ENCODE measurements at regions not wholly inside any gene's neighbourhood (a gene's known extent, or its start where the extent isn't known, plus 50 kb on each side); places are given as distances from the start of the nearest gene placed in this dataset.

DNA sequence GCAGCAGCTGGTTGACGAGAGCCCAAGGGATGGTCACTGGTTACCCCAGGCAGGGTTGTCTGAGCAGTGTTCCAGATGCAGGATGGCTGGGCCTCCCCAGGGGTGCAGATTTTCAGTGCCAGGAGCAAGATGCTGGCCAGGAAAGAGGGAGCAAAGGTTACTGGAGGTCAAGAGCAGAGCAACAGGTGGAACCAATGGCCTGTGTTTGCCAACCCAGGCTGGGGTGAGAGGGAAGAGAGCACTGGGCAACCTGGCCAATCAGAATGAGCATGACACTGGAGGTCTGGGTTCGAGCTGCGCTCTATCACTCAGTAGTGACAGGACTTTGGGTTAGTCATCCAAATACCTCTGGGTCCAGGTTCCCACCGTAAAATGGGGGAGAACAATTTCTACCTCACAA, 90.6 kb upstream of the TLE3 start:
- H3K36me3 ChIP-seq (ENCODE audit: control insufficient read depth, low read length) = no peaks in the 10 kb centered on the region

DNA sequence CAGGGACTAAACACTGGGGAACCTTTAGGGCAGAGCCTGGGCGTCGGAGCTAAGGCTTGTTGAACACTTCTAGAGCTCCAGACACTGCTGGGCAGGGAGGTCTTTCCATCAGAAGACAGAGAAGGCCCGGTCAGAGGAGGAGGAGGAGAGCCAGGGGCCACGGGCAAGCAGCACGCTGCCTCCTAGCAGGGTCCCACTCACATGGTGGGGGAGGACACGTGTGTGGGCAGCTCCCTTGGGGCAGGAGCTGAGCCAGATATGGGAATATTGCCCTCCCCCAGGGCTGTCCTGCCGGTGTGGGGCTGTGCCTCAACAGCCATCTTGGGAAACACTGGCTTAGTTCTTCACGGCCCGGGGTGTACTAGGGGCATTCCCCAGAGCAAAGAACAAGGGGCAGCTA, 89.6 kb upstream of the TLE3 start:
- Histone ChIP-seq H3K79me2 (ENCODE audit: control insufficient read depth, low read length) (no peaks in the 10 kb centered on the region), H3F3A (ENCODE audit: control insufficient read depth, insufficient read depth) (no peaks in the 10 kb centered on the region), H3K4me3 (ENCODE audit: low read length) (no peak overlapping the region), H3K9me3 (ENCODE audit: control insufficient read depth, insufficient read depth, low read length) (no peaks in the 10 kb centered on the region), H3K9me2 (replicated peaks; ENCODE audit: control insufficient read depth, low read length) (no peaks in the 10 kb centered on the region), H3K4me1 (ENCODE audit: control insufficient read depth, low read length) (peaks cover 3% of the 10 kb centered on the region; the same call in 1 of the 2 replicates), H3K36me3 (ENCODE audit: control insufficient read depth, low read length) (no peaks in the 10 kb centered on the region), H3K27ac (ENCODE audit: low read depth, low read length) (no peak overlapping the region), H4K20me1 (ENCODE audit: control insufficient read depth, insufficient read depth, low read depth, low read length) (no peaks in the 10 kb centered on the region), H3K4me2 (ENCODE audit: low read length) (no peak overlapping the region), H3K27me3 (ENCODE audit: control insufficient read depth, low read length) (no peaks in the 10 kb centered on the region; the same call in 1 of the 2 replicates)
- TF ChIP-seq, protein P1, sequence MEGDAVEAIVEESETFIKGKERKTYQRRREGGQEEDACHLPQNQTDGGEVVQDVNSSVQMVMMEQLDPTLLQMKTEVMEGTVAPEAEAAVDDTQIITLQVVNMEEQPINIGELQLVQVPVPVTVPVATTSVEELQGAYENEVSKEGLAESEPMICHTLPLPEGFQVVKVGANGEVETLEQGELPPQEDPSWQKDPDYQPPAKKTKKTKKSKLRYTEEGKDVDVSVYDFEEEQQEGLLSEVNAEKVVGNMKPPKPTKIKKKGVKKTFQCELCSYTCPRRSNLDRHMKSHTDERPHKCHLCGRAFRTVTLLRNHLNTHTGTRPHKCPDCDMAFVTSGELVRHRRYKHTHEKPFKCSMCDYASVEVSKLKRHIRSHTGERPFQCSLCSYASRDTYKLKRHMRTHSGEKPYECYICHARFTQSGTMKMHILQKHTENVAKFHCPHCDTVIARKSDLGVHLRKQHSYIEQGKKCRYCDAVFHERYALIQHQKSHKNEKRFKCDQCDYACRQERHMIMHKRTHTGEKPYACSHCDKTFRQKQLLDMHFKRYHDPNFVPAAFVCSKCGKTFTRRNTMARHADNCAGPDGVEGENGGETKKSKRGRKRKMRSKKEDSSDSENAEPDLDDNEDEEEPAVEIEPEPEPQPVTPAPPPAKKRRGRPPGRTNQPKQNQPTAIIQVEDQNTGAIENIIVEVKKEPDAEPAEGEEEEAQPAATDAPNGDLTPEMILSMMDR (IDR thresholded peaks at IDR 0.05; ENCODE audit: low read depth, low read length, poor library complexity, severe bottlenecking) = no peak
- TF ChIP-seq EZH2phosphoT487 (IDR thresholded peaks at IDR 0.05; ENCODE audit: borderline replicate concordance, low read length) = no peak

More for the DNA sequence above, 90.6 kb upstream of the TLE3 start:
- H3K4me3 ChIP-seq (ENCODE audit: low read length) = no peak overlapping the region
- H3K27ac ChIP-seq (ENCODE audit: low read depth, low read length) = no peak overlapping the region
- H4K20me1 ChIP-seq (ENCODE audit: control insufficient read depth, insufficient read depth, low read depth, low read length) = no peaks in the 10 kb centered on the region
- H3K4me2 ChIP-seq (ENCODE audit: low read length) = no peak overlapping the region
- H3K79me2 ChIP-seq (ENCODE audit: control insufficient read depth, low read length) = no peaks in the 10 kb centered on the region
- H3K9me2 ChIP-seq (replicated peaks; ENCODE audit: control insufficient read depth, low read length) = no peaks in the 10 kb centered on the region
- peaks cover 1% of the 10 kb centered on the region; the same call in 1 of the 2 replicates for H3K4me1 ChIP-seq (ENCODE audit: control insufficient read depth, low read length)
- H3K9me3 ChIP-seq (ENCODE audit: control insufficient read depth, insufficient read depth, low read length) = no peaks in the 10 kb centered on the region
- TF ChIP-seq, protein P1 (IDR thresholded peaks at IDR 0.05; ENCODE audit: low read depth, low read length, poor library complexity, severe bottlenecking) = no peak
- no peak for TF ChIP-seq EZH2phosphoT487 (IDR thresholded peaks at IDR 0.05; ENCODE audit: borderline replicate concordance, low read length)
- peaks cover 9% of the 10 kb centered on the region; the same call in 1 of the 2 replicates for H3K27me3 ChIP-seq (ENCODE audit: control insufficient read depth, low read length)
- H3F3A ChIP-seq (ENCODE audit: control insufficient read depth, insufficient read depth) = no peaks in the 10 kb centered on the region

DNA sequence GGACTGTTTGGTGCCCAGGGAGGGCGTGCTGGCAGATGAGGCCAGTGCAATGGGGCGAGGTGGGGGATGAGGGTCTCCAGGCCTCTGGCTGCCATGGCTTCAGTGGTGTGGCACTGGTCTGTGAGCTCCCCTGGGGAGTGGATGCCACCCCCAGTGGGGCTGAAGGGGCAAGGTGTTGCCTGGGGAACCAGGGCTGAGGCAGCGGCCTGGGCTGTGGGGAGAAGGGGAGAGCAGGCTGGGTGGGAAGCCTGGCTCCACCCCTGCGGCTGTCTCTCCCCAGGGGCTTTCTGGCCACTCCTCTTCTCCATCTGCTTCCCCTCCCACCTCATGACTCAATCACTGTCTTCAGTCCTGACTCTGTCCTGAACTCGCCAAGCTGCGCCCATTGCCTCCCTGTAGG, 88.4 kb upstream of the TLE3 start:
- H3K27ac ChIP-seq (ENCODE audit: low read depth, low read length) = no peak overlapping the region
- no peaks in the 10 kb centered on the region for H3F3A ChIP-seq (ENCODE audit: control insufficient read depth, insufficient read depth)
- no peak overlapping the region for H3K4me2 ChIP-seq (ENCODE audit: low read length)
- H3K36me3 ChIP-seq (ENCODE audit: control insufficient read depth, low read length) = no peaks in the 10 kb centered on the region
- no peaks in the 10 kb centered on the region; the same call in 1 of the 2 replicates for H3K27me3 ChIP-seq (ENCODE audit: control insufficient read depth, low read length)
- no peak overlapping the region for H3K4me3 ChIP-seq (ENCODE audit: low read length)
- H3K79me2 ChIP-seq (ENCODE audit: control insufficient read depth, low read length) = no peaks in the 10 kb centered on the region
- TF ChIP-seq, protein P1 (IDR thresholded peaks at IDR 0.05; ENCODE audit: low read depth, low read length, poor library complexity, severe bottlenecking) = no peak
- TF ChIP-seq EZH2phosphoT487 (IDR thresholded peaks at IDR 0.05; ENCODE audit: borderline replicate concordance, low read length) = no peak
- H3K4me1 ChIP-seq (ENCODE audit: control insufficient read depth, low read length) = peaks cover 8% of the 10 kb centered on the region
- no peaks in the 10 kb centered on the region for H4K20me1 ChIP-seq (ENCODE audit: control insufficient read depth, insufficient read depth, low read depth, low read length)
- no peaks in the 10 kb centered on the region for H3K9me3 ChIP-seq (ENCODE audit: control insufficient read depth, insufficient read depth, low read length)
- H3K9me2 ChIP-seq (replicated peaks; ENCODE audit: control insufficient read depth, low read length) = no peaks in the 10 kb centered on the region
